CD14-positive monocyte (primary cell): ENCODE measurements at regions not wholly inside any gene's neighbourhood (a gene's known extent, or its start where the extent isn't known, plus 50 kb on each side); places are given as distances from the start of the nearest gene placed in this dataset.

Source experiments
- DNase-seq, 3 donors: peaks; one replicate each; pipeline ENCODE4 v3.0.0-alpha.2; 2011 to 2022
- H2AFZ ChIP-seq: 2 replicates; pipeline ENCODE4 v1.6.0; 2012; ENCODE audit warnings: mild to moderate bottlenecking, low read depth, low read length, inconsistent platforms; ENCODE audit not compliant: insufficient read depth, poor library complexity, severe bottlenecking
- H3K27ac ChIP-seq, 2 donors: 1 replicate in 1 of 2; 2 replicates in 1 of 2; pipeline ENCODE4 v1.5.1; 2012 to 2013; ENCODE audit warnings: low read length in 2 of 2, control low read depth in 1 of 2, inconsistent platforms in 1 of 2, low read depth in 1 of 2, mild to moderate bottlenecking in 1 of 2
- H3K27me3 ChIP-seq, 2 donors: one replicate each; pipeline versions ENCODE4 v1.6.0 to v1.6.1; 2011 to 2013; ENCODE audit warnings: low read length in 2 of 2; ENCODE audit not compliant: control insufficient read depth in 2 of 2, insufficient read depth in 2 of 2
- H3K36me3 ChIP-seq, 2 donors: replicated peaks in 1 of 2; 1 replicate in 1 of 2; 2 replicates in 1 of 2; pipeline versions ENCODE4 v1.5.1 to v1.6.1; 2012 to 2013; ENCODE audit warnings: low read length in 2 of 2, control low read depth in 1 of 2, inconsistent platforms in 1 of 2, mild to moderate bottlenecking in 1 of 2; ENCODE audit not compliant: insufficient read depth in 2 of 2, control insufficient read depth in 1 of 2
- H3K4me1 ChIP-seq, 2 donors: 1 replicate in 1 of 2; 2 replicates in 1 of 2; pipeline versions ENCODE4 v1.5.1 to v1.6.1; 2012 to 2013; ENCODE audit warnings: low read length in 2 of 2, control low read depth in 1 of 2, inconsistent platforms in 1 of 2, mild to moderate bottlenecking in 1 of 2, moderate library complexity in 1 of 2; ENCODE audit not compliant: insufficient read depth in 2 of 2, control insufficient read depth in 1 of 2
- H3K4me2 ChIP-seq: replicated peaks from 2 replicates; pipeline ENCODE3; 2012; ENCODE audit warnings: low read length, moderate library complexity, mild to moderate bottlenecking; ENCODE audit not compliant: poor library complexity, severe bottlenecking; ENCODE audit errors: extremely low read depth
- H3K4me3 ChIP-seq, 3 experiments: fragments of 200-600 bp in 1 of 3; sonication (generic) in 1 of 3; replicated peaks in 1 of 3; 1 replicate in 2 of 3; 2 replicates in 1 of 3; pipeline ENCODE4 v1.5.1; 2011 to 2013; ENCODE audit warnings: low read length in 3 of 3, mild to moderate bottlenecking in 3 of 3, control low read depth in 2 of 3, low read depth in 2 of 3, inconsistent platforms in 1 of 3, moderate library complexity in 1 of 3
- H3K79me2 ChIP-seq: 2 replicates; pipeline ENCODE4 v1.6.0; 2012; ENCODE audit warnings: mild to moderate bottlenecking, control low read depth, inconsistent platforms, low read length, moderate library complexity; ENCODE audit not compliant: insufficient read depth
- H3K9ac ChIP-seq: 2 replicates; pipeline ENCODE4 v1.6.0; 2017; ENCODE audit warnings: low read length, mild to moderate bottlenecking; ENCODE audit not compliant: insufficient read depth, poor library complexity, severe bottlenecking
- H3K9me3 ChIP-seq, 2 donors: replicated peaks in 1 of 2; 1 replicate in 1 of 2; 2 replicates in 1 of 2; pipeline versions ENCODE4 v1.5.1 to v1.6.1; 2012 to 2013; ENCODE audit warnings: low read length in 2 of 2, control low read depth in 1 of 2; ENCODE audit not compliant: control insufficient read depth in 1 of 2, insufficient read depth in 1 of 2
- H4K20me1 ChIP-seq: 2 replicates; pipeline ENCODE4 v1.6.0; 2012; ENCODE audit warnings: mild to moderate bottlenecking, low read length, control low read depth, moderate library complexity; ENCODE audit not compliant: insufficient read depth
- H3K27ac Mint-ChIP-seq, 7 donors: one replicate each; pipeline ENCODE4 v1.8.0; 2020; ENCODE audit warnings: mild to moderate bottlenecking in 7 of 7, mixed read lengths in 7 of 7, moderate library complexity in 6 of 7, inconsistent platforms in 2 of 7
- H3K27me3 Mint-ChIP-seq, 3 donors: one replicate each; pipeline ENCODE4 v1.8.0; 2021 to 2022; ENCODE audit warnings: low read depth in 3 of 3, mild to moderate bottlenecking in 3 of 3, mixed read lengths in 3 of 3, moderate library complexity in 3 of 3, inconsistent platforms in 1 of 3
- H3K36me3 Mint-ChIP-seq, 2 donors: one replicate each; pipeline ENCODE4 v1.8.0; 2020; ENCODE audit warnings: mixed read lengths in 2 of 2, inconsistent platforms in 1 of 2, mild to moderate bottlenecking in 1 of 2
- H3K4me1 Mint-ChIP-seq: one replicate; pipeline ENCODE4 v1.8.0; 2020; ENCODE audit warnings: mild to moderate bottlenecking, mixed read lengths
- H3K4me3 Mint-ChIP-seq, 2 donors: one replicate each; pipeline ENCODE4 v1.8.0; 2020; ENCODE audit warnings: mild to moderate bottlenecking in 2 of 2, mixed read lengths in 2 of 2, moderate library complexity in 1 of 2
- H3K9me3 Mint-ChIP-seq, 7 donors: one replicate each; pipeline ENCODE4 v1.8.0; 2020 to 2022; ENCODE audit warnings: mixed read lengths in 7 of 7, mild to moderate bottlenecking in 6 of 7, moderate library complexity in 6 of 7, inconsistent platforms in 2 of 7
- CTCF ChIP-seq: fragments of 200-600 bp; IDR thresholded peaks from one replicate; pipeline ENCODE4 v1.8.0; 2022; ENCODE audit warnings: antibody characterized with exemption, mild to moderate bottlenecking
- WGBS: methylation state at CpG from one replicate; pipeline ENCODE4 v1.1.5; 2013; ENCODE audit warnings: missing lambda C conversion rate; ENCODE audit not compliant: insufficient coverage; 5-methylcytosine and 5-hydroxymethylcytosine counted together
- intact Hi-C, 2 donors: fragments of 100-400 bp; cut with micrococcal nuclease; formaldehyde crosslinking; loops; one replicate each; pipeline versions ENCODE4 v1.15.0 to v1.15.1; 2023

GRCh38 chr18:40366521-40366920 lies 1588.5 kb upstream of the PIK3C3 start:
- intact Hi-C loops, result no loop called here
- H3K36me3 ChIP-seq, result no peaks in the 10 kb centered on the region
- H3K4me1 ChIP-seq, result no peaks in the 10 kb centered on the region
- no peak overlapping the region for H3K27ac Mint-ChIP-seq
- H2AFZ ChIP-seq, result no peak overlapping the region
- no peak overlapping the region for H3K4me3 ChIP-seq
- no peak overlapping the region for H3K4me2 ChIP-seq
- no peak for TF ChIP-seq CTCF
- H3K27me3 Mint-ChIP-seq, result peaks cover 0 to 2% (median 0%) of the 10 kb centered on the region in 3 donors
- H3K27ac ChIP-seq, result no peak overlapping the region
- H4K20me1 ChIP-seq, result no peaks in the 10 kb centered on the region
- no peak for DNase-seq
- no peak overlapping the region for H3K4me3 Mint-ChIP-seq
- H3K79me2 ChIP-seq, result no peaks in the 10 kb centered on the region
- no peaks in the 10 kb centered on the region for H3K4me1 Mint-ChIP-seq
- no peaks in the 10 kb centered on the region for H3K36me3 Mint-ChIP-seq
- no peaks in the 10 kb centered on the region for H3K27me3 ChIP-seq
- H3K9me3 ChIP-seq, result peaks cover 0 to 3% of the 10 kb centered on the region in 2 donors
- no peak overlapping the region for H3K9ac ChIP-seq
- peaks cover 0 to 7% (median 3%) of the 10 kb centered on the region in 7 donors for H3K9me3 Mint-ChIP-seq

- H2AFZ ChIP-seq, result no peak overlapping the region
- H3K4me1 ChIP-seq, result no peaks in the 10 kb centered on the region
- DNase-seq, result no peak
- intact Hi-C loops, result no loop called here
- Mint-ChIP-seq H3K27ac (no peak overlapping the region), H3K36me3 (no peaks in the 10 kb centered on the region), H3K4me3 (no peak overlapping the region), H3K4me1 (no peaks in the 10 kb centered on the region), H3K27me3 (peaks cover 0 to 2% (median 0%) of the 10 kb centered on the region in 3 donors), H3K9me3 (peaks cover 0 to 6% (median 2%) of the 10 kb centered on the region in 7 donors)
- H3K27me3 ChIP-seq, result no peaks in the 10 kb centered on the region
- no CpG with 5 or more reads among the region's 5 CpGs for WGBS
- H3K4me3 ChIP-seq, result no peak overlapping the region
- H3K9me3 ChIP-seq, result peaks cover 0 to 3% of the 10 kb centered on the region in 2 donors
- no peak overlapping the region for H3K9ac ChIP-seq
- no peak for TF ChIP-seq CTCF
- no peaks in the 10 kb centered on the region for H4K20me1 ChIP-seq
- H3K4me2 ChIP-seq, result no peak overlapping the region
- H3K27ac ChIP-seq, result no peak overlapping the region
- H3K36me3 ChIP-seq, result no peaks in the 10 kb centered on the region
- H3K79me2 ChIP-seq, result no peaks in the 10 kb centered on the region
Measured at GRCh38 chr18:40365526-40365925, 1589.5 kb upstream of the PIK3C3 start.
